Erythroblast (primary cell): ENCODE measurements at regions not wholly inside any gene's neighbourhood (a gene's known extent, or its start where the extent isn't known, plus 50 kb on each side); places are given as distances from the start of the nearest gene placed in this dataset.

Experiments
- DNase-seq, 2 experiments: peaks; one replicate each; lab custom pipeline; 2025; lab: John Stamatoyannopoulos, UW
- GATA1 ChIP-seq: IDR thresholded peaks from 2 replicates; pipeline ENCODE4 v1.6.1; 2011; ENCODE audit warnings: low read depth, mild to moderate bottlenecking, control low read depth, low read length, moderate library complexity
- POLR2A ChIP-seq: IDR thresholded peaks from 2 replicates; pipeline ENCODE4 v1.6.1; 2011; ENCODE audit warnings: mild to moderate bottlenecking, low read length

- TF ChIP-seq POLR2A (no peak), GATA1 (no peak)
- DNase-seq, result no peak
These were observed 174.2 kb downstream of the CYLD start for GRCh38 chr16:50916040-50916439.

DNA sequence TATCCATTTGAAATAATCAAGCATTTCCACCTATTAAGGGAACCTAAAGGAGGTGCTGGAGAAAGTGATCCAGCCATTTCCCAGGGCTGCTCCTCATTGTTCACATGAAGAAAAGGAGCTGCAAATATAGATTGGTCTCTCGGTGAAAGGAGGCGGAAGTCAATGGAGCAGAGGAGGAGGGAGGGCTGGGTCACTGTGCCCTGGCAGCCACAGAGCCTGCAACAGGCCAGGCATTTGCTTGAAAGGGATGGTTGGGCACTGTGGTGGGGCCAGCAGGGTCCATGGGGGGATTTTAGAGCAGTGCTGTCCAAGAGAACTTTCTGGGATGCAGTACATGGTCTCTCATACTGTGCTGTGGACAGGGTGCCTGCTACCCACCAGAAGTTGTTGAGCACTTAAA lies 173.2 kb downstream of the CYLD start:
- TF ChIP-seq GATA1 (no peak), POLR2A (no peak)
- no peak for DNase-seq

DNA sequence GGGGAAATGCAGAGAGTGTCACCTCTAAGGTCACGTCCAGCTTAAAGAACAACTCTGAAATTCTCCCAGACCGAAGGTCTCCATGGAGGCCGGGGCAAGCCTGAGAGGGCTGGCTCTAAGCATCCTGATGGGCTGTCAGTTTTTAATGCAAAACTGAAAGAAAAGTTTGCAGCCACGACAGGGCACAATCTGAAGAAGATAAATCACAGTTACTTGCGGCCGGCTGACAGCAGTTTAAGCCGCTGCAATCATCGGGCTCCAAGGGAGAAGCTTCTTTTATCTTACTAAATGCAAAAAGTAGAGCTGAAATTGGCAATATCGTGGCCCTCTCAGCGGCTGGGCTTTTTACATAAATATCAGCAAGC lies 168.8 kb downstream of the CYLD start:
- TF ChIP-seq POLR2A (no peak), GATA1 (no peak)
- DNase-seq, result no peak

DNA sequence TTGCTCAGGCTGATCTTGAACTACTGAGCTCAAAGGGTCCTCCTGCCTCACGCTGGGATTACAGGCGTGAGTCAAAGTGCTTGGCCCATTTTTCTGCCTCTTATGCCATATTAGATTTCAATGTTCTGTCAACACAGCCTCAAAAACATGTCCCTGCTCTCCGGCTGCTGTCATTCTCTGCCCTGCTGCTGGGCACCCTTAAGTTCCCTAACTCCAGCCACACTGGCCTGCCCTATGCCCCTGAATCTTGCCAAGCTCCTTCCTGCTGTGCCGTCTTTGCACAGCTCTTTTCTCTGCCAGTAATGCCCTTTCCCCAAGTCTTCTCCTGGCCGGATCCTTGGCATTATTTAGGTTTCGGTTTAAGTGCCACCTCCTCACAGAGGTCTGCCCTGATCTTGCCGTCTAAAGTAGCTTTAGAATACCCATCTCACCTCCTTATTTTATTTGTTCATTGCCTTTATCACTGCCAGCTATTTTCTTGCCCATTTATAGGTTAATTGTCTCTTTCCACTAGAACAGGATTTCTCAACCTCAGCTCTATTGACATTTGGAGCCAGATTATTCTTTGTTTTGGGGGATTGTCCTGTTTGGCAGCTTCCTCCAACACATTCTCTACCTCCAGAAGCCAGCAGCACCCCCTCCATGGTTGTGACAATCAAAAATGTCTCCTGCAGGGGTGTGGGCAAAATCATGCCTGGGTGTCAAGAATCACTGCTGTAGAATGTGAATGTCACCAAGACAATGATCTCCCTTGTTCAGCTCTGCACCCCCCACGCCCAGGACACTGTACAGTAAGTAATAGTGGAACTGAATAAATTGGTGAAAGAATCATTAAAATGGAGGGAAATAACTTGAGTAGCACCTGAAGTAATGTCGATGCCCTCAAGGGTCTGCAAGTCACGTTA lies 168.2 kb downstream of the CYLD start:
- DNase-seq, result no peak
- TF ChIP-seq GATA1 (no peak), POLR2A (no peak)

GRCh38 chr16:50908468-50908867 lies 166.6 kb downstream of the CYLD start:
- no peak for DNase-seq
- TF ChIP-seq POLR2A (no peak), GATA1 (no peak)

GRCh38 chr16:50906454-50906853 lies 164.6 kb downstream of the CYLD start:
- DNase-seq, result no peak
- no peak for TF ChIP-seq POLR2A
- no peak for TF ChIP-seq GATA1

- TF ChIP-seq GATA1 (no peak), POLR2A (no peak)
- DNase-seq, result no peak
These were observed 160.6 kb downstream of the CYLD start for GRCh38 chr16:50902457-50902856.

GRCh38 chr16:50901062-50901461 lies 159.2 kb downstream of the CYLD start:
- DNase-seq, result no peak
- no peak for TF ChIP-seq POLR2A
- TF ChIP-seq GATA1, result no peak

- TF ChIP-seq GATA1 (no peak), POLR2A (no peak)
- no peak for DNase-seq
These were observed 158.6 kb downstream of the CYLD start for GRCh38 chr16:50900391-50900942.

DNA sequence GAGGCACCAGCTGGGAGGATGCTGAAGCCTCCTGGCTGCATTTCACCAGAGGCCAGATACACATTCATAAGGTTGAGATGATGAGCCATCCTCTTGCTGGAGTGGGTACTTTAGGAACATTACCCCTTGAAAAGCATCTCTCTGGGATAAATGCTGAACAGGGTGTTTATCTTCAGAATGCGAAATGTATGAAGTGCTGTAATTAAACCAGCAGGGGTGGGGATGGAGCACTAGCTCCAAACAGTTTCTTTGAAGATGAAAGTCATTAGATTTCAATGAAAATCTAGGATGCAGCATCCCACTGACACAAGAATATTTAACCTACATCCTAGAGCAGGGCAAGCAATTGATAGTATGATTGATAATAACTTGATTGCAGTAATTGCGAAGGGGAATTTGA lies 158.1 kb downstream of the CYLD start:
- no peak for DNase-seq
- TF ChIP-seq POLR2A, result no peak

DNA sequence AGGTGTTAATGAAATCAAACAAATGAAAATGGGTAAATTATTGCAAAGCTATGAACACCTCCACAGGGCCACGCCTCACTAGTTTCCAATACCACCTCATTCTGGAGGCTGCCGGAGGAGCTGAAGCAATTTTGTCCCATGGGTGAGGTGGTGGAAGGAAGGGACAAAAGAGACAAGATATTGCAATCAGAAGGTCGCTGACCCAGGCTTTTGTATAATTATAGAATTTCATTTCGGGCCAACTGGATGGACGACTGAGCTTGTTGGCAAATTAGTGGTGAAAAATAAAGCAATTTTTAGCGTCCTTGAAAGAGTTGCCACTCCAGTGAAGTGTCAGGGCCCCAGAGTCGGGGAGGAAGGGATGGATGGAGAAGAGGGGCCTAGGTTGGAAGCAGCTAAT lies 147.9 kb downstream of the CYLD start:
- TF ChIP-seq POLR2A (no peak), GATA1 (no peak)
- no peak for DNase-seq

- no peak for TF ChIP-seq GATA1
- no peak for TF ChIP-seq POLR2A
- no peak for DNase-seq
These were observed 147.4 kb downstream of the CYLD start for GRCh38 chr16:50889276-50889675.

GRCh38 chr16:50888486-50889261 lies 146.8 kb downstream of the CYLD start:
- TF ChIP-seq GATA1, result no peak
- TF ChIP-seq POLR2A, result no peak
- DNase-seq, result no peak
